ENCODE measurements at regions not wholly inside any gene's neighbourhood (a gene's known extent, or its start where the extent isn't known, plus 50 kb on each side); places are given as distances from the start of the nearest gene placed in this dataset.

GRCh38 chr5:152456815-152457443 lies 51.9 kb upstream of the NMUR2 start:
- Mint-ChIP-seq H3K27ac (no peak overlapping the region), H3K4me3 (no peak overlapping the region), H3K27me3 (ENCODE audit: low read depth) (peaks cover 13% of the 10 kb centered on the region), H3K4me1 (no peaks in the 10 kb centered on the region), H3K9me3 (no peaks in the 10 kb centered on the region), H3K36me3 (ENCODE audit: low read depth) (no peaks in the 10 kb centered on the region)
- no peak for TF ChIP-seq CTCF (IDR thresholded peaks at IDR 0.05; ENCODE audit: unreplicated experiment in 3 of 3)

- H3K27ac Mint-ChIP-seq, result no peak overlapping the region
- H3K4me3 Mint-ChIP-seq, result no peak overlapping the region
- no peaks in the 10 kb centered on the region for H3K4me1 Mint-ChIP-seq
- no peaks in the 10 kb centered on the region for H3K36me3 Mint-ChIP-seq (ENCODE audit: low read depth)
- TF ChIP-seq CTCF (IDR thresholded peaks at IDR 0.05; ENCODE audit: unreplicated experiment in 3 of 3), result no peak
- H3K9me3 Mint-ChIP-seq, result no peaks in the 10 kb centered on the region
- peaks cover 7% of the 10 kb centered on the region for H3K27me3 Mint-ChIP-seq (ENCODE audit: low read depth)
Measured at GRCh38 chr5:152462021-152462721, 57.1 kb upstream of the NMUR2 start.

GRCh38 chr5:152464048-152464447 lies 59.0 kb upstream of the NMUR2 start:
- no peak for TF ChIP-seq CTCF (IDR thresholded peaks at IDR 0.05; ENCODE audit: unreplicated experiment in 3 of 3)
- Mint-ChIP-seq H3K27me3 (ENCODE audit: low read depth) (peaks cover 7% of the 10 kb centered on the region), H3K4me1 (no peaks in the 10 kb centered on the region)

GRCh38 chr5:152465140-152465539 lies 60.1 kb upstream of the NMUR2 start:
- Mint-ChIP-seq H3K36me3 (ENCODE audit: low read depth) (no peaks in the 10 kb centered on the region), H3K9me3 (no peaks in the 10 kb centered on the region), H3K27ac (no peak overlapping the region), H3K27me3 (ENCODE audit: low read depth) (peaks cover 7% of the 10 kb centered on the region), H3K4me3 (no peak overlapping the region), H3K4me1 (no peaks in the 10 kb centered on the region)
- TF ChIP-seq CTCF (IDR thresholded peaks at IDR 0.05; ENCODE audit: unreplicated experiment in 3 of 3), result no peak

More at GRCh38 chr5:152464048-152464447, 59.0 kb upstream of the NMUR2 start:
- Mint-ChIP-seq H3K4me3 (no peak overlapping the region), H3K27ac (no peak overlapping the region), H3K9me3 (no peaks in the 10 kb centered on the region), H3K36me3 (ENCODE audit: low read depth) (no peaks in the 10 kb centered on the region)

GRCh38 chr5:152466085-152466745 lies 61.1 kb upstream of the NMUR2 start:
- H3K9me3 Mint-ChIP-seq, result no peaks in the 10 kb centered on the region
- H3K4me3 Mint-ChIP-seq, result no peak overlapping the region
- H3K4me1 Mint-ChIP-seq, result no peaks in the 10 kb centered on the region
- H3K27ac Mint-ChIP-seq, result no peak overlapping the region
- peaks cover 11% of the 10 kb centered on the region for H3K27me3 Mint-ChIP-seq (ENCODE audit: low read depth)
- H3K36me3 Mint-ChIP-seq (ENCODE audit: low read depth), result no peaks in the 10 kb centered on the region
- TF ChIP-seq CTCF (IDR thresholded peaks at IDR 0.05; ENCODE audit: unreplicated experiment in 3 of 3), result no peak

Data from nephron (organoid).